Adrenal gland (tissue), 9 donors: ENCODE measurements at regions not wholly inside any gene's neighbourhood (a gene's known extent, or its start where the extent isn't known, plus 50 kb on each side); places are given as distances from the start of the nearest gene placed in this dataset.

ENCODE experiments used
- DNase-seq, 7 donors: peaks; one replicate each; pipeline ENCODE4 v3.0.0-alpha.2; 2019 to 2020
- H3K27ac ChIP-seq, 5 donors: fragments of 200-600 bp; sonication (generic) in 4 of 5; 1 replicate in 3 of 5; 2 replicates in 2 of 5; pipeline versions ENCODE4 v1.5.1 to v1.8.0; 2016 to 2020; ENCODE audit warnings: mild to moderate bottlenecking in 1 of 5
- H3K27me3 ChIP-seq: fragments of 200-600 bp; 2 replicates; pipeline ENCODE4 v1.8.0; 2021
- H3K36me3 ChIP-seq, 2 donors: fragments of 200-600 bp; replicated peaks in 1 of 2; 1 replicate in 1 of 2; 2 replicates in 1 of 2; pipeline versions ENCODE4 v1.5.1 to v1.8.0; 2018 to 2022
- H3K4me1 ChIP-seq, 2 donors: fragments of 200-600 bp; replicated peaks in 1 of 2; 1 replicate in 1 of 2; 2 replicates in 1 of 2; pipeline versions ENCODE4 v1.5.1 to v1.8.0; 2018 to 2021
- H3K4me3 ChIP-seq, 4 donors: fragments of 200-600 bp; sonication (generic) in 3 of 4; one replicate each; pipeline ENCODE4 v1.5.1; 2016 to 2018
- H3K9me3 ChIP-seq, 3 donors: fragments of 200-600 bp; sonication (generic) in 1 of 3; replicated peaks in 1 of 3; 1 replicate in 2 of 3; 2 replicates in 1 of 3; pipeline versions ENCODE4 v1.5.1 to v1.8.0; 2016 to 2021
- CTCF ChIP-seq, 6 experiments: fragments of 450-650 bp in 4 of 6; fragments of 200-600 bp in 2 of 6; sonication (generic) in 1 of 6; IDR thresholded peaks; 1 replicate in 5 of 6; 2 replicates in 1 of 6; pipeline versions ENCODE4 v1.5.1 to v1.8.0; 2016 to 2021; ENCODE audit warnings: antibody characterized with exemption in 6 of 6, mild to moderate bottlenecking in 2 of 6, moderate library complexity in 1 of 6
- POLR2A ChIP-seq, 2 donors: fragments of 450-650 bp; IDR thresholded peaks; one replicate each; pipeline ENCODE4 v1.6.1; 2017; ENCODE audit warnings: antibody characterized with exemption in 2 of 2, mild to moderate bottlenecking in 2 of 2, moderate library complexity in 1 of 2
- WGBS, 4 donors: extraction: QIAGEN DNeasy Blood & Tissue Kit in 2 of 4; methylation state at CpG; one replicate each; pipeline versions ENCODE4 v1.1.5 to v1.1.7; 2013 to 2017; 5-methylcytosine and 5-hydroxymethylcytosine counted together
- intact Hi-C, 2 donors: fragments of 100-400 bp; cut with DNase I; formaldehyde crosslinking; loops; one replicate each; pipeline versions ENCODE4 v1.14.1 to v1.15.0; 2022 to 2023
- donor health status: healthy with polysubstance abuse.
- donor health status: Bipolar disorder and iron deficiency.
- donor health status: DM: yes; HTN: yes; CAD: no.
- donor health status: DM: no; HTN: no; CAD: no.
- donor health status: DM: no; HTN: no; CAD: no.

DNA sequence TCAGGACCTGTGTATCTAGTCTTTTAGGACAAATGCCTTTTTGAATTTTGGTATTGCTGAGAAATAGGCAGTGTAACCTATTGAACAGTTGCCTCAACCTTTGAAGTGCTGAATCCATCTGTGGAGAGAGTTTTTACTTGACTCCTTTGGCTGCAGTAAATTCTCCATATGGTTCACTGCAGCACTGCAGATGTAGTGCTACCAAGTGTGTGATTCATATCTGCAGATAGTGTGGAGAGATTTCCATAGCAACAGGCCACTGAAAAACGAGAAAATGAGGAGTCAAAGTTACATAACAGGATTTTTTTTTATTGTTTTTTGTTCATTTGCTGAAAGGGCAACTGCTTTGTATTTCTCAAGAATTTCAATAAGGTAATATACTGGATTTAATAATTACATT lies 356.1 kb downstream of the RAB38 start:
- Histone ChIP-seq H3K9me3 (no peaks in the 10 kb centered on the region), H3K27ac (no peak overlapping the region), H3K36me3 (no peaks in the 10 kb centered on the region), H3K4me1 (no peaks in the 10 kb centered on the region), H3K27me3 (no peaks in the 10 kb centered on the region), H3K4me3 (no peak overlapping the region)
- WGBS, 4 donors: 13 to 22% (median 21%) methylated on average over 1 of the region's 1 CpG
- no peak for DNase-seq
- TF ChIP-seq CTCF (IDR thresholded peaks at IDR 0.05) (no peak), POLR2A (IDR thresholded peaks at IDR 0.05) (no peak)
- intact Hi-C loops: no loop called here

DNA sequence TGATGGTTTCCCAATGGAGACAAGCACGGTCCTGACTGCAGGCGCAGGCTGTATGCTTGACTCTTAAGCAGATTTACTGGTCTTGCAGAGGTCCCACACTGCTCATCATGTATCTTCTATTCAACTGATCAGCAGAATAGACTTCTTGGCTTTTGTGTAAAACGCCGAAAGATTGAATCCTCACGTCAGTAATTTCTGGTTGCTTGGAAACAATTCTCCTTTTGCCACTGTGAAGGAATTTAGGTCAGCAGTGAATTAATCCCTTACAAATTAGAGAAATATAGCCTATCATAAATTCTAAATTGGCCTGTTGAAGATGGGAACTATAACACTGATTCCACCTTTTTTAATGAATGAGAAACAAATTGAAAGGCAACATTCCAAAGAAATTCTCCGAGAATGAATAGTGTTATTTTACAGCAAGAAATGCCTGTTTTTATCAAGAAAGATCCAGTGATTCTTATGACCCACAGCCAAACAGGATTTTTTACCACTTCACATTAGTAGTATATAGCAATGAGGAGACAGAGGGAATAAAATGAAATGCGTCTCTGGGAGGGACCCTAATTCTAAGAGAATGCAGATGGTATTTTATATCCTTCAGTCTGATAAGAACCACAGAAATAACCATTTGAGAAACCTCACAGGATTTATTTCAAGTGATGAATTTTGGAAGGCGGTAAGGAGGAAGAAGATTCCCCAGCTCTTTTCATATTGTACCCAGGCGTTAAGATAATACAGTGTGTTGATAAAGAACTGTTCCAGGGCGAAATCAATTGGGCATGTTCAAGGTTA lies 362.5 kb downstream of the RAB38 start:
- Histone ChIP-seq H3K27ac (no peak overlapping the region), H3K4me3 (no peak overlapping the region), H3K27me3 (no peaks in the 10 kb centered on the region), H3K4me1 (peaks cover 0 to 7% of the 10 kb centered on the region in 2 donors), H3K36me3 (no peaks in the 10 kb centered on the region), H3K9me3 (no peaks in the 10 kb centered on the region)
- 72 to 77% (median 75%) methylated on average over 10 of the region's 10 CpGs for WGBS, 4 donors
- intact Hi-C loops: no loop called here
- TF ChIP-seq CTCF (IDR thresholded peaks at IDR 0.05) (no peak), POLR2A (IDR thresholded peaks at IDR 0.05) (no peak)
- no peak for DNase-seq

- H3K27me3 ChIP-seq: no peaks in the 10 kb centered on the region
- H3K4me3 ChIP-seq: no peak overlapping the region
- peaks cover 0 to 7% of the 10 kb centered on the region in 2 donors for H3K4me1 ChIP-seq
- no peaks in the 10 kb centered on the region for H3K9me3 ChIP-seq
- WGBS, 4 donors: 92 to 98% (median 95%) methylated on average over 4 of the region's 4 CpGs
- H3K27ac ChIP-seq: no peak overlapping the region
- intact Hi-C loops: no loop called here
- no peak for DNase-seq
- no peaks in the 10 kb centered on the region for H3K36me3 ChIP-seq
- TF ChIP-seq POLR2A (IDR thresholded peaks at IDR 0.05): no peak
- no peak for TF ChIP-seq CTCF (IDR thresholded peaks at IDR 0.05)
Observed at GRCh38 chr11:87810486-87810885, 364.8 kb downstream of the RAB38 start.

GRCh38 chr11:87809256-87809655 lies 366.0 kb downstream of the RAB38 start:
- peak in 5 of 7 donors; percentile 30 to 72 (median 62) for DNase-seq
- H3K4me3 ChIP-seq: no peak overlapping the region
- H3K4me1 ChIP-seq: peaks cover 0 to 7% of the 10 kb centered on the region in 2 donors
- H3K27ac ChIP-seq: no peak overlapping the region
- H3K9me3 ChIP-seq: no peaks in the 10 kb centered on the region
- H3K36me3 ChIP-seq: no peaks in the 10 kb centered on the region
- H3K27me3 ChIP-seq: no peaks in the 10 kb centered on the region
- WGBS, 4 donors: 25 to 41% (median 37%) methylated on average over 2 of the region's 2 CpGs
- intact Hi-C loops: no loop called here
- TF ChIP-seq CTCF (IDR thresholded peaks at IDR 0.05): no peak
